MM.1S (cell line): ENCODE measurements at regions not wholly inside any gene's neighbourhood (a gene's known extent, or its start where the extent isn't known, plus 50 kb on each side); places are given as distances from the start of the nearest gene placed in this dataset.
"Not testable (repeated sequence)": the region's sequence is repeated elsewhere in the genome, so short reads cannot be mapped to it uniquely, and the experiment has no call there.

Source experiments
- DNase-seq: peaks from one replicate; pipeline ENCODE4 v3.0.0-alpha.2; 2015
- H2AFZ ChIP-seq: fragments of 300-600 bp; sonication (generic); 2 replicates; pipeline ENCODE4 v1.6.0; 2016; ENCODE audit warnings: antibody characterized with exemption, low read length
- H3F3A ChIP-seq: fragments of 300-600 bp; sonication (generic); 2 replicates; pipeline ENCODE4 v1.6.1; 2016; ENCODE audit warnings: mild to moderate bottlenecking, antibody characterized with exemption, low read length, moderate library complexity, mixed read lengths; ENCODE audit not compliant: insufficient read depth
- H3K27ac ChIP-seq: fragments of 300-600 bp; sonication (generic); 2 replicates; pipeline ENCODE4 v1.5.1; 2016; ENCODE audit warnings: mild to moderate bottlenecking, low read length
- H3K27me3 ChIP-seq: fragments of 300-600 bp; sonication (generic); replicated peaks from 2 replicates; pipeline ENCODE4 v1.6.0; 2016; ENCODE audit warnings: low read length; ENCODE audit not compliant: insufficient read depth
- H3K36me3 ChIP-seq: fragments of 300-600 bp; sonication (generic); replicated peaks from 2 replicates; pipeline ENCODE4 v1.6.1; 2016; ENCODE audit warnings: mild to moderate bottlenecking, low read length, mixed read lengths; ENCODE audit not compliant: insufficient read depth
- H3K4me1 ChIP-seq: fragments of 300-600 bp; sonication (generic); 2 replicates; pipeline ENCODE4 v1.6.1; 2016; ENCODE audit warnings: low read length, mixed read lengths
- H3K4me2 ChIP-seq: fragments of 300-600 bp; sonication (generic); 2 replicates; pipeline ENCODE4 v1.6.0; 2016; ENCODE audit warnings: low read depth, low read length
- H3K4me3 ChIP-seq: fragments of 300-600 bp; sonication (generic); 2 replicates; pipeline ENCODE4 v1.5.1; 2016; ENCODE audit warnings: low read length, mixed read lengths
- H3K79me2 ChIP-seq: fragments of 300-600 bp; sonication (generic); 2 replicates; pipeline ENCODE4 v1.6.1; 2016; ENCODE audit warnings: mixed run types, low read length, mixed read lengths
- H3K9ac ChIP-seq: fragments of 300-600 bp; sonication (generic); 2 replicates; pipeline ENCODE4 v1.6.1; 2016; ENCODE audit warnings: low read length, mixed read lengths
- H3K9me2 ChIP-seq: fragments of 300-600 bp; sonication (generic); replicated peaks from 2 replicates; pipeline ENCODE4 v1.6.1; 2016; ENCODE audit warnings: mild to moderate bottlenecking, low read length, mixed read lengths; ENCODE audit not compliant: insufficient read depth
- H3K9me3 ChIP-seq: fragments of 300-600 bp; sonication (generic); replicated peaks from 2 replicates; pipeline ENCODE4 v1.6.1; 2016; ENCODE audit warnings: mild to moderate bottlenecking, low read length, mixed read lengths; ENCODE audit not compliant: insufficient read depth
- H4K20me1 ChIP-seq: fragments of 300-600 bp; sonication (generic); 2 replicates; pipeline ENCODE4 v1.6.1; 2016; ENCODE audit warnings: mild to moderate bottlenecking, low read length, moderate library complexity, mixed read lengths; ENCODE audit not compliant: insufficient read depth
- EZH2 ChIP-seq: fragments of 300-600 bp; sonication (generic); optimal IDR thresholded peaks from 2 replicates; pipeline ENCODE3; 2017; ENCODE audit warnings: low read depth, mild to moderate bottlenecking, antibody characterized with exemption, low read length, mixed read lengths
- EZH2phosphoT487 ChIP-seq: fragments of 300-600 bp; sonication (generic); IDR thresholded peaks from 2 replicates; pipeline ENCODE4 v1.6.1; 2018; ENCODE audit warnings: antibody characterized with exemption, low read length
- TF ChIP-seq, protein P1 (sequence below): fragments of 300-600 bp; sonication (generic); IDR thresholded peaks from 2 replicates; pipeline ENCODE4 v1.5.1; 2016; ENCODE audit warnings: antibody characterized with exemption, low read length, mixed read lengths

DNA sequence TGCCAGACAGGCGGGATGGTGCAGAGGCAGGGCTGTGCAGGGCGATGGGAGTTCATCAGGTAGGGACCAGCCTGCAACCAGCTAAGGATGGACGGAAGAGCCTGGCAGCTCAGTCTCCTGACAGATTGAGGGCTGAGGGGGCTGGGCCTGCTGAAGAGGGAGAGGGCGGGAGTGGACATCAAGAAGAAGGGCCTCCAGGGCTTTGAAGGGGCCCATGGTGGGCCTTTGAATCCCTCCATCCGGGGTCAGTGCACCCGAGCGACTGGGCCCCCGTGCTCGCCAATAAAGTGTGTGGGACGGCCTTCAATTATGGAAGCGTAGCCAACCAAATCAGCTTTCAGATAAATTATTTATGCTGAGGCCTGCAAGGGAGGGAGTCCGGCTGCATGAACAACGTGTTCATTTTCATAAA is 431.2 kb downstream of the RPS24 start:
- Histone ChIP-seq H3K27ac (no peak overlapping the region), H3K9ac (no peak overlapping the region), H3K4me1 (no peaks in the 10 kb centered on the region), H3K27me3 (no peaks in the 10 kb centered on the region), H3K4me2 (no peak overlapping the region), H2AFZ (no peak overlapping the region), H3F3A (no peaks in the 10 kb centered on the region), H3K9me2 (no peaks in the 10 kb centered on the region), H3K4me3 (no peak overlapping the region), H3K36me3 (no peaks in the 10 kb centered on the region), H4K20me1 (no peaks in the 10 kb centered on the region), H3K79me2 (no peaks in the 10 kb centered on the region), H3K9me3 (no peaks in the 10 kb centered on the region)
- DNase-seq, result no peak
- TF ChIP-seq, protein P1, sequence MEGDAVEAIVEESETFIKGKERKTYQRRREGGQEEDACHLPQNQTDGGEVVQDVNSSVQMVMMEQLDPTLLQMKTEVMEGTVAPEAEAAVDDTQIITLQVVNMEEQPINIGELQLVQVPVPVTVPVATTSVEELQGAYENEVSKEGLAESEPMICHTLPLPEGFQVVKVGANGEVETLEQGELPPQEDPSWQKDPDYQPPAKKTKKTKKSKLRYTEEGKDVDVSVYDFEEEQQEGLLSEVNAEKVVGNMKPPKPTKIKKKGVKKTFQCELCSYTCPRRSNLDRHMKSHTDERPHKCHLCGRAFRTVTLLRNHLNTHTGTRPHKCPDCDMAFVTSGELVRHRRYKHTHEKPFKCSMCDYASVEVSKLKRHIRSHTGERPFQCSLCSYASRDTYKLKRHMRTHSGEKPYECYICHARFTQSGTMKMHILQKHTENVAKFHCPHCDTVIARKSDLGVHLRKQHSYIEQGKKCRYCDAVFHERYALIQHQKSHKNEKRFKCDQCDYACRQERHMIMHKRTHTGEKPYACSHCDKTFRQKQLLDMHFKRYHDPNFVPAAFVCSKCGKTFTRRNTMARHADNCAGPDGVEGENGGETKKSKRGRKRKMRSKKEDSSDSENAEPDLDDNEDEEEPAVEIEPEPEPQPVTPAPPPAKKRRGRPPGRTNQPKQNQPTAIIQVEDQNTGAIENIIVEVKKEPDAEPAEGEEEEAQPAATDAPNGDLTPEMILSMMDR, result no peak
- TF ChIP-seq EZH2, result no peak
- no peak for TF ChIP-seq EZH2phosphoT487

DNA sequence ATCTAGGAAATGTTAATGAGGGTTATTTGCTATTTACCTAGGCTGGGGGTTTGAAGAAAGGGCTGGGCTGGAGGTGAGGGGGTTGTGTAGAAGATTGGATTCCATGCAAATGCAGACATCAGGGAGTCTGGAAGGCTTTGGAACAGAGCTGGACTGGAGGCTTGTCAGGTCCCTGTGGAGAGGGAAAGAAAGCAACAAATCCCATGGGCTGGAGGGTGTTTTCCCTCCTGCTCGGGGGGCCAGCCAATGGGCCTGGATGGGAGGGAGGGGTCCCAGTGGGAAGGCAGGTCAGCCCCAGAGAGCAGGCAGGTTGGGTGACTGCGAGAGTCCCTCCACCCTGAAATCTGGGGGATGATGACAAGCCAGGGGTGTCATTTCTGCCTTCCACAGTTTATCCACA is 431.8 kb downstream of the RPS24 start:
- Histone ChIP-seq H3K4me1 (no peaks in the 10 kb centered on the region), H4K20me1 (no peaks in the 10 kb centered on the region), H2AFZ (no peak overlapping the region), H3K9ac (no peak overlapping the region), H3K27ac (no peak overlapping the region), H3K36me3 (no peaks in the 10 kb centered on the region), H3K4me2 (no peak overlapping the region), H3K9me2 (no peaks in the 10 kb centered on the region), H3K27me3 (no peaks in the 10 kb centered on the region), H3K79me2 (no peaks in the 10 kb centered on the region), H3K4me3 (no peak overlapping the region), H3F3A (no peaks in the 10 kb centered on the region), H3K9me3 (no peaks in the 10 kb centered on the region)
- no peak for TF ChIP-seq EZH2phosphoT487
- TF ChIP-seq EZH2, result no peak
- TF ChIP-seq, protein P1, result no peak
- DNase-seq, result no peak

DNA sequence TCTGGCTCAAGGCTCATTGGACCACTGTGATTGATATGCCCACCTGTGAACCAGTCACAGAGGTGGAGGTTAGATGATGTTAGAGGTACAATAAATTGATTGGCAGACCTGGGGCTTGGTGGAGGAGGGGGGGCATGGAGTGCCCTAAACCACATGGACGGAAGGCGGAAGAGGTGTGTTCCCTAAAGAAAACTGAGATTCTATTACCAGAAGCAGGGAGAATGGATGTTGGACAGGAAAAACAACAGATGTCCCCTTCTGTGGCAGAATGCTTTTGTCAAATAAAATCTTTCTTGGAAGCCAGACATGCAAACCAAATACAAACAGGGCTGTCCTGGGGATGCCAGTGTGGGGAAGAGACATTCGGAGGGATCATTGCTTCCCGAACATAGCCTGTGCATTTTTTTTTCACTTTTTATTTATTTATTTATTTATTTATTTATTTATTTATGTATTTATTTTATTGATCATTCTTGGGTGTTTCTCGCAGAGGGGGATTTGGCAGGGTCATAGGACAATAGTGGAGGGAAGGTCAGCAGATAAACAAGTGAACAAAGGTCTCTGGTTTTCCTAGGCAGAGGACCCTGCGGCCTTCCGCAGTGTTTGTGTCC is 433.9 kb downstream of the RPS24 start:
- no peak for DNase-seq
- TF ChIP-seq, protein P1, result no peak
- TF ChIP-seq EZH2, result no peak
- TF ChIP-seq EZH2phosphoT487, result no peak
- no peak overlapping the region for H3K9ac ChIP-seq

DNA sequence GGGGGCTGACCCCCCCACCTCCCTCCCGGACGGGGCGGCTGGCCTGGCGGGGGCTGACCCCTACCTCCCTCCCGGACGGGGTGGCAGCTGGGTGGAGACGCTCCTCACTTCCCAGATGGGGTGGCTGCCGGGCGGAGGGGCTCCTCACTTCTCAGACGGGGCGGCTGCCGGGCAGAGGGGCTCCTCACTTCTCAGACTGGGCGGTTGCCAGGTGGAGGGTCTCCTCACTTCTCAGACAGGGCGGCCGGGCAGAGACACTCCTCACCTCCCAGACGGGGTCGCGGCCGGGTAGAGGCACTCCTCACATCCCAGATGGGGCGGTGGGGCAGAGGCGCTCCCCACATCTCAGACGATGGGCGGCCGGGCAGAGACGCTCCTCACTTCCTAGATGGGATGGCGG is 435.1 kb downstream of the RPS24 start:
- not testable (repeated sequence) for H3K27ac ChIP-seq, H3F3A ChIP-seq, H4K20me1 ChIP-seq, H3K36me3 ChIP-seq, H3K9me3 ChIP-seq, H3K4me3 ChIP-seq, H3K27me3 ChIP-seq, H3K4me1 ChIP-seq, DNase-seq, H3K9me2 ChIP-seq, H2AFZ ChIP-seq, H3K9ac ChIP-seq, H3K79me2 ChIP-seq, H3K4me2 ChIP-seq

More for the DNA sequence above, 433.9 kb downstream of the RPS24 start:
- H3K36me3 ChIP-seq, result no peaks in the 10 kb centered on the region
- H3F3A ChIP-seq, result no peaks in the 10 kb centered on the region
- no peaks in the 10 kb centered on the region for H3K9me2 ChIP-seq
- no peaks in the 10 kb centered on the region for H3K27me3 ChIP-seq
- H2AFZ ChIP-seq, result no peak overlapping the region
- no peak overlapping the region for H3K4me2 ChIP-seq
- no peaks in the 10 kb centered on the region for H3K9me3 ChIP-seq
- H3K4me1 ChIP-seq, result no peaks in the 10 kb centered on the region
- H4K20me1 ChIP-seq, result no peaks in the 10 kb centered on the region
- H3K4me3 ChIP-seq, result no peak overlapping the region
- H3K27ac ChIP-seq, result no peak overlapping the region
- H3K79me2 ChIP-seq, result no peaks in the 10 kb centered on the region
